ENCODE measurements at regions not wholly inside any gene's neighbourhood (a gene's known extent, or its start where the extent isn't known, plus 50 kb on each side); places are given as distances from the start of the nearest gene placed in this dataset.
"Not testable (repeated sequence)": the region's sequence is repeated elsewhere in the genome, so short reads cannot be mapped to it uniquely, and the experiment has no call there.

GRCh38 chr12:91741932-91742331 lies 403.7 kb downstream of the BTG1 start:
- no peak for DNase-seq (ENCODE audit: low read depth)

GRCh38 chr12:91733846-91734245 lies 411.8 kb downstream of the BTG1 start:
- peak; percentile 74 for DNase-seq (ENCODE audit: low read depth)

GRCh38 chr12:91732086-91732485 lies 413.6 kb downstream of the BTG1 start:
- DNase-seq (ENCODE audit: low read depth), result no peak

GRCh38 chr12:91729543-91729942 lies 416.1 kb downstream of the BTG1 start:
- DNase-seq (ENCODE audit: low read depth), result no peak

- DNase-seq (ENCODE audit: low read depth), result no peak
These were observed 422.5 kb downstream of the BTG1 start for GRCh38 chr12:91723191-91723590.

- no peak for DNase-seq (ENCODE audit: low read depth)
These were observed 423.6 kb downstream of the BTG1 start for GRCh38 chr12:91722072-91722471.

- no peak for DNase-seq (ENCODE audit: low read depth)
These were observed 424.6 kb downstream of the BTG1 start for GRCh38 chr12:91721023-91721422.

GRCh38 chr12:91718326-91718725 lies 427.3 kb downstream of the BTG1 start:
- DNase-seq (ENCODE audit: low read depth), result no peak

GRCh38 chr12:91717804-91718203 lies 427.8 kb downstream of the BTG1 start:
- DNase-seq (ENCODE audit: low read depth), result no peak

GRCh38 chr12:91711925-91712324 lies 433.7 kb downstream of the BTG1 start:
- DNase-seq (ENCODE audit: low read depth), result not testable (repeated sequence)

- no peak for DNase-seq (ENCODE audit: low read depth)
These were observed 439.2 kb downstream of the BTG1 start for GRCh38 chr12:91706466-91706865.

- no peak for DNase-seq (ENCODE audit: low read depth)
These were observed 441.2 kb downstream of the BTG1 start for GRCh38 chr12:91704446-91704845.

GRCh38 chr12:91703491-91704283 lies 442.0 kb downstream of the BTG1 start:
- no peak for DNase-seq (ENCODE audit: low read depth)

GRCh38 chr12:91702843-91703425 lies 442.7 kb downstream of the BTG1 start:
- DNase-seq (ENCODE audit: low read depth), result no peak

GRCh38 chr12:91695964-91696363 lies 449.7 kb downstream of the BTG1 start:
- DNase-seq (ENCODE audit: low read depth), result no peak

- not testable (repeated sequence) for DNase-seq (ENCODE audit: low read depth)
These were observed 450.2 kb downstream of the BTG1 start for GRCh38 chr12:91695406-91695805.

GRCh38 chr12:91690531-91690930 lies 455.1 kb downstream of the BTG1 start:
- DNase-seq (ENCODE audit: low read depth), result no peak

- DNase-seq (ENCODE audit: low read depth), result no peak
These were observed 458.3 kb downstream of the BTG1 start for GRCh38 chr12:91687052-91688017.

GRCh38 chr12:91685917-91686316 lies 459.7 kb downstream of the BTG1 start:
- no peak for DNase-seq (ENCODE audit: low read depth)

- DNase-seq (ENCODE audit: low read depth), result no peak
These were observed 463.9 kb downstream of the BTG1 start for GRCh38 chr12:91681751-91682150.

GRCh38 chr12:91680864-91681263 lies 464.8 kb downstream of the BTG1 start:
- DNase-seq (ENCODE audit: low read depth), result no peak

GRCh38 chr12:91677556-91677955 lies 468.1 kb downstream of the BTG1 start:
- no peak for DNase-seq (ENCODE audit: low read depth)

- no peak for DNase-seq (ENCODE audit: low read depth)
These were observed 470.2 kb downstream of the BTG1 start for GRCh38 chr12:91675401-91675800.

Measured in GM04503 (cell line).